ENCODE measurements at regions not wholly inside any gene's neighbourhood (a gene's known extent, or its start where the extent isn't known, plus 50 kb on each side); places are given as distances from the start of the nearest gene placed in this dataset.

DNA sequence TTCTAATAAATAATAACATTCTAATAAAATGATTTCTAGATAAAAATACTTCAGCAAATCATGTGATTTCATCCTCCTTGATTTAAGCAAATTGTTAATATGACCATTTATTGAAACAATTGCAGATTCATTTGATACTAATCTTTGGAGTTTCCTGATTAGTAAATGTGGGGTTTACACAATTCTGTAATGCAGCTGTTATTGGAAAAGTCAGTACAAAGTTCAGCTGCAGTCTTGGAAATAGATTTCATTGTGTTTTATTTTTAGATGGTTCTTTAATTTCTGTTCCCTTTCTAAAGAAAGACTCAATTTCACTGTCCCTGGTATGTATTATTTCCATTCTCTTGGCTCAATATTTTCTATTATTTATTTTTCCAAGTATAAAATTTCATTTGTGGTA is 342.0 kb downstream of the TBC1D32 start:
- no TSS peak for BruUV-seq (replicated peaks)
- Histone ChIP-seq H4K20me1 (ENCODE audit: insufficient read depth, low read length) (no peaks in the 10 kb centered on the region), H3K4me2 (ENCODE audit: low read depth, low read length) (no peak overlapping the region), H3K9me3 (ENCODE audit: low read length) (no peaks in the 10 kb centered on the region), H3K4me1 (ENCODE audit: insufficient read depth, low read length) (no peaks in the 10 kb centered on the region), H3K79me2 (ENCODE audit: insufficient read depth, low read length) (no peaks in the 10 kb centered on the region), H3K9ac (ENCODE audit: insufficient read depth, low read depth, low read length) (no peak overlapping the region), H3K27me3 (ENCODE audit: control insufficient read depth in 1 of 2, insufficient read depth in 2 of 2, low read length in 2 of 2) (no peaks in the 10 kb centered on the region), H3K4me3 (replicated peaks in 1 of 3; ENCODE audit: insufficient read depth in 1 of 3, low read depth in 2 of 3, low read length in 3 of 3) (no peak overlapping the region), H3K27ac (ENCODE audit: extremely low read length, insufficient read depth, low read length) (no peak overlapping the region), H3K36me3 (replicated peaks in 1 of 2; ENCODE audit: control insufficient read depth in 1 of 2, insufficient read depth in 2 of 2, low read length in 2 of 2) (no peaks in the 10 kb centered on the region), H2AFZ (ENCODE audit: low read length) (no peak overlapping the region)
- in situ Hi-C loops (cut with HindIII; ENCODE audit: extremely low pct_ligation_motif_present, low pct_unique_long_range_greater_than_20kb), result no loop called here
- POLR2A ChIA-PET, result no interaction called here
- CTCF ChIA-PET (ENCODE audit: low intra/inter-chr PET ratio, low total read pairs), result no interaction called here
- intact Hi-C loops (cut with micrococcal nuclease; ENCODE audit: unreplicated experiment), result no loop called here
- TF ChIP-seq ZNF878 (CRISPR knock-in tag; IDR thresholded peaks at IDR 0.05), result no peak
- TF ChIP-seq REL (CRISPR knock-in tag; conservative IDR thresholded peaks at IDR 0.05), result no peak
- TF ChIP-seq ZNF597 (CRISPR knock-in tag; IDR thresholded peaks at IDR 0.05), result no peak
- no peak for TF ChIP-seq PHF20 (CRISPR knock-in tag; IDR thresholded peaks at IDR 0.05)
- no peak for TF ChIP-seq ZNF703 (CRISPR knock-in tag; IDR thresholded peaks at IDR 0.05; ENCODE audit: borderline replicate concordance)
- TF ChIP-seq ZNF782 (CRISPR knock-in tag; IDR thresholded peaks at IDR 0.05; ENCODE audit: borderline replicate concordance), result no peak
- no peak for TF ChIP-seq CC2D1A (CRISPR knock-in tag; IDR thresholded peaks at IDR 0.05)
- no peak for TF ChIP-seq SKIL (CRISPR knock-in tag; IDR thresholded peaks at IDR 0.05; ENCODE audit: borderline replicate concordance)
- TF ChIP-seq ZNF264 (CRISPR knock-in tag; IDR thresholded peaks at IDR 0.05), result no peak
- no peak for TF ChIP-seq PHB2 (IDR thresholded peaks at IDR 0.05; ENCODE audit: partially characterized antibody)
- TF ChIP-seq RXRB (CRISPR knock-in tag; IDR thresholded peaks at IDR 0.05; ENCODE audit: borderline replicate concordance), result no peak
- no peak for TF ChIP-seq JUNB (CRISPR knock-in tag; IDR thresholded peaks at IDR 0.05; ENCODE audit: borderline replicate concordance)
- TF ChIP-seq, protein P1, sequence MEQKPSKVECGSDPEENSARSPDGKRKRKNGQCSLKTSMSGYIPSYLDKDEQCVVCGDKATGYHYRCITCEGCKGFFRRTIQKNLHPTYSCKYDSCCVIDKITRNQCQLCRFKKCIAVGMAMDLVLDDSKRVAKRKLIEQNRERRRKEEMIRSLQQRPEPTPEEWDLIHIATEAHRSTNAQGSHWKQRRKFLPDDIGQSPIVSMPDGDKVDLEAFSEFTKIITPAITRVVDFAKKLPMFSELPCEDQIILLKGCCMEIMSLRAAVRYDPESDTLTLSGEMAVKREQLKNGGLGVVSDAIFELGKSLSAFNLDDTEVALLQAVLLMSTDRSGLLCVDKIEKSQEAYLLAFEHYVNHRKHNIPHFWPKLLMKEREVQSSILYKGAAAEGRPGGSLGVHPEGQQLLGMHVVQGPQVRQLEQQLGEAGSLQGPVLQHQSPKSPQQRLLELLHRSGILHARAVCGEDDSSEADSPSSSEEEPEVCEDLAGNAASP (CRISPR knock-in tag; IDR thresholded peaks at IDR 0.05; ENCODE audit: borderline replicate concordance), result no peak
- no peak for TF ChIP-seq ZNF234 (CRISPR knock-in tag; conservative IDR thresholded peaks at IDR 0.05)
- no peak for TF ChIP-seq ZNF510 (CRISPR knock-in tag; IDR thresholded peaks at IDR 0.05; ENCODE audit: low read depth)
- TF ChIP-seq NFYC (CRISPR knock-in tag; IDR thresholded peaks at IDR 0.05), result no peak
- no peak for TF ChIP-seq NFE2L1 (CRISPR knock-in tag; IDR thresholded peaks at IDR 0.05; ENCODE audit: borderline replicate concordance)
- no peak for TF ChIP-seq WIZ (CRISPR knock-in tag; IDR thresholded peaks at IDR 0.05)
- no peak for TF ChIP-seq NFRKB (IDR thresholded peaks at IDR 0.05)
- FAIRE-seq (no peak), DNase-seq (ENCODE audit: low spot score) (no peak), ATAC-seq (no peak)
